H9 (cell line): ENCODE measurements at regions not wholly inside any gene's neighbourhood (a gene's known extent, or its start where the extent isn't known, plus 50 kb on each side); places are given as distances from the start of the nearest gene placed in this dataset.

Experiments
- DNase-seq: peaks from one replicate; pipeline ENCODE4 v3.0.0-alpha.2; 2017
- H2AFZ ChIP-seq: one replicate; pipeline ENCODE4 v1.6.1; 2013; ENCODE audit warnings: mild to moderate bottlenecking, low read length, control low read depth, moderate library complexity
- H2AK5ac ChIP-seq: 2 replicates; pipeline ENCODE4 v1.6.1; 2013; ENCODE audit warnings: low read length, control low read depth, mixed read lengths; ENCODE audit not compliant: insufficient read length
- H2BK120ac ChIP-seq: one replicate; pipeline ENCODE4 v1.6.1; 2013; ENCODE audit warnings: low read depth, mild to moderate bottlenecking, low read length, control low read depth, inconsistent platforms; ENCODE audit not compliant: poor library complexity, severe bottlenecking
- H2BK12ac ChIP-seq: 2 replicates; pipeline ENCODE4 v1.6.1; 2013; ENCODE audit warnings: low read length, control low read depth, mixed read lengths, low read depth; ENCODE audit not compliant: insufficient read length
- H2BK15ac ChIP-seq: 2 replicates; pipeline ENCODE4 v1.6.1; 2013; ENCODE audit warnings: low read depth, low read length, control low read depth
- H2BK20ac ChIP-seq: one replicate; pipeline ENCODE4 v1.6.1; 2013; ENCODE audit warnings: low read depth, mild to moderate bottlenecking, low read length, control low read depth, inconsistent platforms; ENCODE audit not compliant: poor library complexity, severe bottlenecking
- H2BK5ac ChIP-seq: 2 replicates; pipeline ENCODE4 v1.6.1; 2013; ENCODE audit warnings: low read length, control low read depth, mixed read lengths; ENCODE audit not compliant: insufficient read length
- H3K14ac ChIP-seq: 2 replicates; pipeline ENCODE4 v1.6.1; 2013; ENCODE audit warnings: low read length, control low read depth; ENCODE audit not compliant: insufficient read depth
- H3K18ac ChIP-seq: 2 replicates; pipeline ENCODE4 v1.6.1; 2013; ENCODE audit warnings: low read depth, mild to moderate bottlenecking, mixed read lengths, low read length, control low read depth; ENCODE audit not compliant: insufficient read length
- H3K23ac ChIP-seq: 2 replicates; pipeline ENCODE4 v1.6.1; 2013; ENCODE audit warnings: low read length, control low read depth, mixed read lengths, low read depth; ENCODE audit not compliant: insufficient read length
- H3K23me2 ChIP-seq: 2 replicates; pipeline ENCODE4 v1.6.1; 2013; ENCODE audit warnings: low read depth, mild to moderate bottlenecking, mixed read lengths, low read length, control low read depth; ENCODE audit not compliant: insufficient read length, poor library complexity, severe bottlenecking
- H3K27ac ChIP-seq: 2 replicates; pipeline ENCODE4 v1.5.1; 2013; ENCODE audit warnings: low read length, control low read depth, mixed read lengths, low read depth; ENCODE audit not compliant: insufficient read length
- H3K27me3 ChIP-seq: 2 replicates; pipeline ENCODE4 v1.6.1; 2013; ENCODE audit warnings: low read length, control low read depth, inconsistent platforms; ENCODE audit not compliant: insufficient read depth
- H3K4ac ChIP-seq: 2 replicates; pipeline ENCODE4 v1.6.1; 2013; ENCODE audit warnings: low read depth, mild to moderate bottlenecking, control low read depth, inconsistent platforms, low read length, moderate library complexity
- H3K4me1 ChIP-seq: 2 replicates; pipeline ENCODE4 v1.6.1; 2013; ENCODE audit warnings: low read length, control low read depth, inconsistent platforms; ENCODE audit not compliant: insufficient read depth
- H3K4me2 ChIP-seq: 2 replicates; pipeline ENCODE4 v1.6.1; 2013; ENCODE audit warnings: low read length, control low read depth, mixed read lengths; ENCODE audit not compliant: insufficient read length, insufficient read depth
- H3K56ac ChIP-seq: 2 replicates; pipeline ENCODE4 v1.6.1; 2013; ENCODE audit warnings: low read depth, mild to moderate bottlenecking, mixed read lengths, low read length, control low read depth; ENCODE audit not compliant: insufficient read length
- H3K79me1 ChIP-seq: 2 replicates; pipeline ENCODE4 v1.6.1; 2013; ENCODE audit warnings: low read depth, mild to moderate bottlenecking, moderate library complexity, low read length, control low read depth, inconsistent platforms; ENCODE audit not compliant: insufficient read depth, poor library complexity, severe bottlenecking
- H3K79me2 ChIP-seq: 2 replicates; pipeline ENCODE4 v1.6.1; 2013; ENCODE audit warnings: low read length, control low read depth, inconsistent platforms; ENCODE audit not compliant: insufficient read depth
- H3K9ac ChIP-seq: 2 replicates; pipeline ENCODE4 v1.6.1; 2013; ENCODE audit warnings: low read length, control low read depth, mixed read lengths; ENCODE audit not compliant: insufficient read length; ENCODE audit errors: extremely low read depth
- H3K9me3 ChIP-seq: one replicate; pipeline ENCODE4 v1.6.1; 2013; ENCODE audit warnings: low read depth, low read length, inconsistent platforms; ENCODE audit not compliant: control insufficient read depth
- H3T11ph ChIP-seq: one replicate; pipeline ENCODE4 v1.6.1; 2013; ENCODE audit warnings: mild to moderate bottlenecking, low read length, control low read depth, inconsistent platforms
- H4K20me1 ChIP-seq: one replicate; pipeline ENCODE4 v1.6.1; 2013; ENCODE audit not compliant: control insufficient read depth, insufficient read length, insufficient read depth
- H4K5ac ChIP-seq: 2 replicates; pipeline ENCODE4 v1.6.1; 2013; ENCODE audit warnings: low read depth, mild to moderate bottlenecking, mixed read lengths, low read length, control low read depth; ENCODE audit not compliant: insufficient read length
- H4K8ac ChIP-seq: replicated peaks from 2 replicates; pipeline ENCODE4 v1.6.1; 2013; ENCODE audit warnings: low read length, control low read depth, mixed read lengths, low read depth; ENCODE audit not compliant: insufficient read length
- H4K91ac ChIP-seq: 2 replicates; pipeline ENCODE4 v1.6.1; 2013; ENCODE audit warnings: low read depth, mild to moderate bottlenecking, moderate library complexity, mixed read lengths, low read length, control low read depth; ENCODE audit not compliant: insufficient read length
- H3K27ac Mint-ChIP-seq, 3 experiments: 2 replicates in 2 of 3; 3 replicates in 1 of 3; pipeline ENCODE4 v1.8.0; 2020 to 2021; ENCODE audit warnings: mixed read lengths in 3 of 3, mild to moderate bottlenecking in 1 of 3, moderate library complexity in 1 of 3
- H3K27me3 Mint-ChIP-seq: 2 replicates; pipeline ENCODE4 v1.8.0; 2021; ENCODE audit warnings: low read depth, mild to moderate bottlenecking, moderate library complexity, mixed read lengths
- H3K36me3 Mint-ChIP-seq, 3 experiments: 2 replicates in 2 of 3; 3 replicates in 1 of 3; pipeline ENCODE4 v1.8.0; 2020 to 2021; ENCODE audit warnings: low read depth in 3 of 3, mixed read lengths in 3 of 3; ENCODE audit not compliant: insufficient read depth in 1 of 3
- H3K4me1 Mint-ChIP-seq, 2 experiments: 2 replicates each; pipeline ENCODE4 v1.8.0; 2020; ENCODE audit warnings: mixed read lengths in 2 of 2
- H3K4me3 Mint-ChIP-seq, 2 experiments: 2 replicates in 1 of 2; 3 replicates in 1 of 2; pipeline ENCODE4 v1.8.0; 2020 to 2021; ENCODE audit warnings: mild to moderate bottlenecking in 2 of 2, mixed read lengths in 2 of 2, moderate library complexity in 1 of 2
- H3K9me3 Mint-ChIP-seq, 2 experiments: 2 replicates in 1 of 2; 3 replicates in 1 of 2; pipeline ENCODE4 v1.8.0; 2020; ENCODE audit warnings: mild to moderate bottlenecking in 2 of 2, mixed read lengths in 2 of 2, moderate library complexity in 1 of 2
- CTCF ChIP-seq: fragments of 200-600 bp; sonication (generic); conservative IDR thresholded peaks from 3 replicates; pipeline ENCODE4 v1.8.0; 2021; ENCODE audit warnings: antibody characterized with exemption, mild to moderate bottlenecking
- WGBS: extraction: QIAGEN DNeasy Blood & Tissue Kit; methylation state at CpG from one replicate; pipeline ENCODE4 v1.1.7; 2013; ENCODE audit warnings: missing lambda C conversion rate, low lambda C conversion rate, mixed read lengths; ENCODE audit not compliant: insufficient read length; ENCODE audit errors: extremely low coverage; 5-methylcytosine and 5-hydroxymethylcytosine counted together

GRCh38 chr12:85661461-85662206 lies 174.6 kb downstream of the RASSF9 start:
- Histone ChIP-seq H3K9ac (no peak overlapping the region), H3K18ac (no peak overlapping the region), H4K8ac (no peak overlapping the region), H2AFZ (no peak overlapping the region), H3K4me2 (no peak overlapping the region), H3T11ph (no peak overlapping the region), H3K23ac (no peak overlapping the region), H4K20me1 (no peaks in the 10 kb centered on the region), H2AK5ac (no peak overlapping the region), H3K27ac (no peak overlapping the region), H3K23me2 (no peaks in the 10 kb centered on the region), H2BK120ac (no peak overlapping the region), H3K56ac (no peak overlapping the region), H3K27me3 (no peaks in the 10 kb centered on the region), H2BK15ac (no peak overlapping the region), H3K79me1 (no peaks in the 10 kb centered on the region), H3K9me3 (no peaks in the 10 kb centered on the region), H2BK5ac (no peak overlapping the region), H2BK12ac (no peak overlapping the region), H3K4me1 (no peaks in the 10 kb centered on the region), H3K14ac (no peak overlapping the region), H3K4ac (no peak overlapping the region), H4K91ac (no peak overlapping the region), H4K5ac (no peak overlapping the region), H3K79me2 (no peaks in the 10 kb centered on the region), H2BK20ac (no peak overlapping the region)
- H3K4me3 Mint-ChIP-seq: no peak overlapping the region
- no peak for TF ChIP-seq CTCF
- WGBS: no CpG with 5 or more reads among the region's 4 CpGs
- H3K4me1 Mint-ChIP-seq: no peaks in the 10 kb centered on the region
- H3K27ac Mint-ChIP-seq: no peak overlapping the region
- peaks cover 21 to 22% of the 10 kb centered on the region in 2 experiments for H3K9me3 Mint-ChIP-seq
- DNase-seq: no peak
- peaks cover 9 to 18% (median 14%) of the 10 kb centered on the region in 3 experiments for H3K36me3 Mint-ChIP-seq
- H3K27me3 Mint-ChIP-seq: no peaks in the 10 kb centered on the region
